Body of pancreas (tissue), 4 donors: ENCODE measurements at regions not wholly inside any gene's neighbourhood (a gene's known extent, or its start where the extent isn't known, plus 50 kb on each side); places are given as distances from the start of the nearest gene placed in this dataset.

Experiments used
- POLR2A ChIP-seq, 3 donors: fragments of 450-650 bp; IDR thresholded peaks; one replicate each; pipeline ENCODE4 v1.6.1; 2016; ENCODE audit warnings: antibody characterized with exemption in 3 of 3, mild to moderate bottlenecking in 2 of 3
- TF ChIP-seq, protein P1 (sequence below), 7 experiments: fragments of 450-650 bp in 4 of 7; fragments of 200-600 bp in 3 of 7; sonication (generic) in 3 of 7; IDR thresholded peaks; one replicate each; pipeline ENCODE4 v1.5.1; 2016 to 2019; ENCODE audit warnings: antibody characterized with exemption in 7 of 7

DNA sequence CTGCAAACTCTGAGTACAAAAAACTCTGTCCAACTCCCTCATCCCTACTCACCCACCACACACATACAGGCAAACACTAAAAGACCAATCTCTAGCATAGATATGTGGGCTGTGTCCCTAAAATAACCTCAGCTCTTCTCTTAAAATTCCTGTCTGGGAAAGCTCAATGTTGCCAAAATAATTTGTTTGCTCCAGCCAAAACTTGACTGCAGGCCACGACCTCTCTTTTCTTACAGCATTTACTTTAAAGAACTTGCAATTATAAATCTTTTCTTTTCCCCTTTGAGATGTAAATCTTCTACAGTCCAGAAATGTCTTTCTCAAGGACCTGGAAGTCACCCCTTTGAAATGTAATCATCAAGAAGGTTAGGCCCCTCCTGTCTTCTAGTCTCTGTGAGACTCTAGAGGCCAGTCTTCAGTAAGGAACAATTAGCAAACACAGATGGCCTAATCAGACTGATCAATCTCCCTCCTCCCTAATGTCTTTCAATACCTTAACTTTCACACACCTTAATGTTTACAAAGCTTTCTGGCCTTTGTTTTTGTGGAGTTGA is 483.6 kb upstream of the RGS18 start:
- TF ChIP-seq, protein P1, sequence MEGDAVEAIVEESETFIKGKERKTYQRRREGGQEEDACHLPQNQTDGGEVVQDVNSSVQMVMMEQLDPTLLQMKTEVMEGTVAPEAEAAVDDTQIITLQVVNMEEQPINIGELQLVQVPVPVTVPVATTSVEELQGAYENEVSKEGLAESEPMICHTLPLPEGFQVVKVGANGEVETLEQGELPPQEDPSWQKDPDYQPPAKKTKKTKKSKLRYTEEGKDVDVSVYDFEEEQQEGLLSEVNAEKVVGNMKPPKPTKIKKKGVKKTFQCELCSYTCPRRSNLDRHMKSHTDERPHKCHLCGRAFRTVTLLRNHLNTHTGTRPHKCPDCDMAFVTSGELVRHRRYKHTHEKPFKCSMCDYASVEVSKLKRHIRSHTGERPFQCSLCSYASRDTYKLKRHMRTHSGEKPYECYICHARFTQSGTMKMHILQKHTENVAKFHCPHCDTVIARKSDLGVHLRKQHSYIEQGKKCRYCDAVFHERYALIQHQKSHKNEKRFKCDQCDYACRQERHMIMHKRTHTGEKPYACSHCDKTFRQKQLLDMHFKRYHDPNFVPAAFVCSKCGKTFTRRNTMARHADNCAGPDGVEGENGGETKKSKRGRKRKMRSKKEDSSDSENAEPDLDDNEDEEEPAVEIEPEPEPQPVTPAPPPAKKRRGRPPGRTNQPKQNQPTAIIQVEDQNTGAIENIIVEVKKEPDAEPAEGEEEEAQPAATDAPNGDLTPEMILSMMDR (IDR thresholded peaks at IDR 0.05) = no peak
- no peak for TF ChIP-seq POLR2A (IDR thresholded peaks at IDR 0.05)
